ENCODE measurements at regions not wholly inside any gene's neighbourhood (a gene's known extent, or its start where the extent isn't known, plus 50 kb on each side); places are given as distances from the start of the nearest gene placed in this dataset.

- no peak overlapping the region for H3K27ac Mint-ChIP-seq
- no peaks in the 10 kb centered on the region for H3K36me3 Mint-ChIP-seq (ENCODE audit: low read depth)
- no peaks in the 10 kb centered on the region for H3K9me3 Mint-ChIP-seq
- H3K4me3 Mint-ChIP-seq (ENCODE audit: low read depth), result no peak overlapping the region
- DNase-seq (ENCODE audit: low spot score), result no peak
- H3K27me3 Mint-ChIP-seq (ENCODE audit: low read depth), result peaks cover 33% of the 10 kb centered on the region
- intact Hi-C loops (cut with micrococcal nuclease), result no loop called here
- peaks cover 7% of the 10 kb centered on the region for H3K4me1 Mint-ChIP-seq (ENCODE audit: low read depth)
Observed at GRCh38 chr15:98551936-98552562, 96.3 kb upstream of the IGF1R start.

GRCh38 chr15:98554272-98555172, 93.8 kb upstream of the IGF1R start:
- intact Hi-C loops (cut with micrococcal nuclease), result no loop called here
- no peak for DNase-seq (ENCODE audit: low spot score)
- Mint-ChIP-seq H3K4me1 (ENCODE audit: low read depth) (no peaks in the 10 kb centered on the region), H3K27me3 (ENCODE audit: low read depth) (peaks cover 10% of the 10 kb centered on the region), H3K27ac (no peak overlapping the region), H3K4me3 (ENCODE audit: low read depth) (no peak overlapping the region), H3K9me3 (no peaks in the 10 kb centered on the region), H3K36me3 (ENCODE audit: low read depth) (no peaks in the 10 kb centered on the region)

- DNase-seq (ENCODE audit: low spot score), result no peak
- H3K36me3 Mint-ChIP-seq (ENCODE audit: low read depth), result no peaks in the 10 kb centered on the region
- H3K27ac Mint-ChIP-seq, result no peak overlapping the region
- intact Hi-C loops (cut with micrococcal nuclease), result no loop called here
- H3K4me3 Mint-ChIP-seq (ENCODE audit: low read depth), result no peak overlapping the region
- no peaks in the 10 kb centered on the region for H3K9me3 Mint-ChIP-seq
- H3K4me1 Mint-ChIP-seq (ENCODE audit: low read depth), result no peaks in the 10 kb centered on the region
- peaks cover 10% of the 10 kb centered on the region for H3K27me3 Mint-ChIP-seq (ENCODE audit: low read depth)
Observed at GRCh38 chr15:98555173-98555515, 93.2 kb upstream of the IGF1R start.

GRCh38 chr15:98556321-98556720, 92.0 kb upstream of the IGF1R start:
- H3K27ac Mint-ChIP-seq, result no peak overlapping the region
- H3K4me1 Mint-ChIP-seq (ENCODE audit: low read depth), result peaks cover 5% of the 10 kb centered on the region
- intact Hi-C loops (cut with micrococcal nuclease), result no loop called here

GRCh38 chr15:98560338-98560737, 88.0 kb upstream of the IGF1R start:
- no peaks in the 10 kb centered on the region for H3K36me3 Mint-ChIP-seq (ENCODE audit: low read depth)
- H3K9me3 Mint-ChIP-seq, result no peaks in the 10 kb centered on the region
- H3K4me3 Mint-ChIP-seq (ENCODE audit: low read depth), result no peak overlapping the region
- H3K27ac Mint-ChIP-seq, result no peak overlapping the region
- peaks cover 7% of the 10 kb centered on the region for H3K4me1 Mint-ChIP-seq (ENCODE audit: low read depth)
- intact Hi-C loops (cut with micrococcal nuclease), result no loop called here
- H3K27me3 Mint-ChIP-seq (ENCODE audit: low read depth), result no peaks in the 10 kb centered on the region
- DNase-seq (ENCODE audit: low spot score), result no peak

More at GRCh38 chr15:98556321-98556720, 92.0 kb upstream of the IGF1R start:
- Mint-ChIP-seq H3K36me3 (ENCODE audit: low read depth) (no peaks in the 10 kb centered on the region), H3K4me3 (ENCODE audit: low read depth) (no peak overlapping the region), H3K27me3 (ENCODE audit: low read depth) (peaks cover 6% of the 10 kb centered on the region), H3K9me3 (no peaks in the 10 kb centered on the region)
- no peak for DNase-seq (ENCODE audit: low spot score)

- no peak for DNase-seq (ENCODE audit: low spot score)
- intact Hi-C loops (cut with micrococcal nuclease), result no loop called here
- no peak overlapping the region for H3K27ac Mint-ChIP-seq
- H3K4me1 Mint-ChIP-seq (ENCODE audit: low read depth), result peaks cover 7% of the 10 kb centered on the region
- H3K4me3 Mint-ChIP-seq (ENCODE audit: low read depth), result no peak overlapping the region
- H3K27me3 Mint-ChIP-seq (ENCODE audit: low read depth), result no peaks in the 10 kb centered on the region
- H3K36me3 Mint-ChIP-seq (ENCODE audit: low read depth), result no peaks in the 10 kb centered on the region
- H3K9me3 Mint-ChIP-seq, result no peaks in the 10 kb centered on the region
Observed at GRCh38 chr15:98561169-98561941, 87.0 kb upstream of the IGF1R start.

GRCh38 chr15:98562331-98562937, 85.9 kb upstream of the IGF1R start:
- intact Hi-C loops (cut with micrococcal nuclease), result no loop called here
- Mint-ChIP-seq H3K27ac (no peak overlapping the region), H3K4me3 (ENCODE audit: low read depth) (no peak overlapping the region), H3K4me1 (ENCODE audit: low read depth) (peaks cover 7% of the 10 kb centered on the region), H3K9me3 (no peaks in the 10 kb centered on the region), H3K36me3 (ENCODE audit: low read depth) (no peaks in the 10 kb centered on the region), H3K27me3 (ENCODE audit: low read depth) (peaks cover 2% of the 10 kb centered on the region)
- no peak for DNase-seq (ENCODE audit: low spot score)

- Mint-ChIP-seq H3K27me3 (ENCODE audit: low read depth) (peaks cover 9% of the 10 kb centered on the region), H3K9me3 (no peaks in the 10 kb centered on the region), H3K27ac (no peak overlapping the region), H3K4me1 (ENCODE audit: low read depth) (peaks cover 4% of the 10 kb centered on the region), H3K36me3 (ENCODE audit: low read depth) (no peaks in the 10 kb centered on the region), H3K4me3 (ENCODE audit: low read depth) (no peak overlapping the region)
- no peak for DNase-seq (ENCODE audit: low spot score)
- intact Hi-C loops (cut with micrococcal nuclease), result no loop called here
Observed at GRCh38 chr15:98565566-98565965, 82.8 kb upstream of the IGF1R start.

GRCh38 chr15:98567951-98568350, 80.4 kb upstream of the IGF1R start:
- H3K27me3 Mint-ChIP-seq (ENCODE audit: low read depth), result peaks cover 12% of the 10 kb centered on the region
- H3K36me3 Mint-ChIP-seq (ENCODE audit: low read depth), result no peaks in the 10 kb centered on the region
- intact Hi-C loops (cut with micrococcal nuclease), result no loop called here
- no peak overlapping the region for H3K4me3 Mint-ChIP-seq (ENCODE audit: low read depth)
- no peaks in the 10 kb centered on the region for H3K9me3 Mint-ChIP-seq
- H3K27ac Mint-ChIP-seq, result no peak overlapping the region
- H3K4me1 Mint-ChIP-seq (ENCODE audit: low read depth), result no peaks in the 10 kb centered on the region
- no peak for DNase-seq (ENCODE audit: low spot score)

GRCh38 chr15:98568382-98569017, 79.8 kb upstream of the IGF1R start:
- Mint-ChIP-seq H3K4me1 (ENCODE audit: low read depth) (no peaks in the 10 kb centered on the region), H3K27ac (no peak overlapping the region), H3K27me3 (ENCODE audit: low read depth) (peaks cover 12% of the 10 kb centered on the region), H3K9me3 (no peaks in the 10 kb centered on the region), H3K4me3 (ENCODE audit: low read depth) (no peak overlapping the region), H3K36me3 (ENCODE audit: low read depth) (no peaks in the 10 kb centered on the region)
- intact Hi-C loops (cut with micrococcal nuclease), result no loop called here
- DNase-seq (ENCODE audit: low spot score), result no peak

- H3K27me3 Mint-ChIP-seq (ENCODE audit: low read depth), result peaks cover 18% of the 10 kb centered on the region
Observed at GRCh38 chr15:98570119-98570518, 78.2 kb upstream of the IGF1R start.

GRCh38 chr15:98580572-98580971, 67.8 kb upstream of the IGF1R start:
- Mint-ChIP-seq H3K4me1 (ENCODE audit: low read depth) (no peaks in the 10 kb centered on the region), H3K27ac (no peak overlapping the region), H3K27me3 (ENCODE audit: low read depth) (peaks cover 29% of the 10 kb centered on the region), H3K4me3 (ENCODE audit: low read depth) (no peak overlapping the region), H3K9me3 (peaks cover 10% of the 10 kb centered on the region), H3K36me3 (ENCODE audit: low read depth) (no peaks in the 10 kb centered on the region)
- intact Hi-C loops (cut with micrococcal nuclease), result no loop called here
- DNase-seq (ENCODE audit: low spot score), result no peak

More at GRCh38 chr15:98570119-98570518, 78.2 kb upstream of the IGF1R start:
- intact Hi-C loops (cut with micrococcal nuclease), result no loop called here
- no peaks in the 10 kb centered on the region for H3K4me1 Mint-ChIP-seq (ENCODE audit: low read depth)
- H3K4me3 Mint-ChIP-seq (ENCODE audit: low read depth), result no peak overlapping the region
- H3K27ac Mint-ChIP-seq, result no peak overlapping the region
- DNase-seq (ENCODE audit: low spot score), result no peak
- no peaks in the 10 kb centered on the region for H3K9me3 Mint-ChIP-seq
- no peaks in the 10 kb centered on the region for H3K36me3 Mint-ChIP-seq (ENCODE audit: low read depth)
